ENCODE measurements at regions not wholly inside any gene's neighbourhood (a gene's known extent, or its start where the extent isn't known, plus 50 kb on each side); places are given as distances from the start of the nearest gene placed in this dataset.

- TF ChIP-seq CTCF (IDR thresholded peaks at IDR 0.05) = no peak
- no peak for TF ChIP-seq PBX3 (IDR thresholded peaks at IDR 0.05)
- TF ChIP-seq CEBPB (IDR thresholded peaks at IDR 0.05) = no peak
- TF ChIP-seq BHLHE40 (IDR thresholded peaks at IDR 0.05; ENCODE audit: low read depth, low read length) = no peak
- TF ChIP-seq RFX5 (IDR thresholded peaks at IDR 0.05) = no peak
- TF ChIP-seq TP53 (CRISPR knock-in tag; IDR thresholded peaks at IDR 0.05) = no peak
- no peak for TF ChIP-seq POLR2A (IDR thresholded peaks at IDR 0.05; ENCODE audit: low read length)
- TF ChIP-seq REST (IDR thresholded peaks at IDR 0.05) = no peak
Measured at GRCh38 chr6:137779982-137780381, 87.1 kb upstream of the TNFAIP3 start.

Data from A549 (cell line).